Ishikawa (cell line): ENCODE measurements at regions not wholly inside any gene's neighbourhood (a gene's known extent, or its start where the extent isn't known, plus 50 kb on each side); places are given as distances from the start of the nearest gene placed in this dataset.

ENCODE experiments used
- TCF12 ChIP-seq: IDR thresholded peaks from 2 replicates; pipeline ENCODE4 v1.6.1; 2012; ENCODE audit warnings: low read depth
- TF ChIP-seq, protein P1 (sequence below): IDR thresholded peaks from 2 replicates; pipeline ENCODE4 v1.6.1; 2012; ENCODE audit warnings: low read depth, mild to moderate bottlenecking

DNA sequence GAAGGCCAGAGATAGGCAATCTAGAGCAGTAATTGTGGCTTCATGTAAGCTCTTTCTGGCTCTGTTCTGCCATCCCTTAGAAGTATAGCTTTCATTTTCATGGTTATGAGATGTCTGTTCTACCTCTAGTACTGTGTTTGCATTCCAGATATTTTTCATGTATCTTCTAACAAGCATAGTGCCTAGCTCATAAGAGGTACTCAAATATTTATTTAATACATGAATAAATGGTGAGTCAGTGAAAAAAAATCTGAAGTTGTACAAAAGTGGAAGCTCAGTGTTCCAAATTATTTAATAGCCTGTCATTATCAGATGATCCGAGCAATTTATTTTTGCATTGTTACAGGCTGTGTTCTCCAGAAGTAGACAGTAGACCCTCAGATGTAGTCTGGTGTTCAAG is 64.3 kb downstream of the OXSM start:
- no peak for TF ChIP-seq TCF12
- TF ChIP-seq, protein P1, sequence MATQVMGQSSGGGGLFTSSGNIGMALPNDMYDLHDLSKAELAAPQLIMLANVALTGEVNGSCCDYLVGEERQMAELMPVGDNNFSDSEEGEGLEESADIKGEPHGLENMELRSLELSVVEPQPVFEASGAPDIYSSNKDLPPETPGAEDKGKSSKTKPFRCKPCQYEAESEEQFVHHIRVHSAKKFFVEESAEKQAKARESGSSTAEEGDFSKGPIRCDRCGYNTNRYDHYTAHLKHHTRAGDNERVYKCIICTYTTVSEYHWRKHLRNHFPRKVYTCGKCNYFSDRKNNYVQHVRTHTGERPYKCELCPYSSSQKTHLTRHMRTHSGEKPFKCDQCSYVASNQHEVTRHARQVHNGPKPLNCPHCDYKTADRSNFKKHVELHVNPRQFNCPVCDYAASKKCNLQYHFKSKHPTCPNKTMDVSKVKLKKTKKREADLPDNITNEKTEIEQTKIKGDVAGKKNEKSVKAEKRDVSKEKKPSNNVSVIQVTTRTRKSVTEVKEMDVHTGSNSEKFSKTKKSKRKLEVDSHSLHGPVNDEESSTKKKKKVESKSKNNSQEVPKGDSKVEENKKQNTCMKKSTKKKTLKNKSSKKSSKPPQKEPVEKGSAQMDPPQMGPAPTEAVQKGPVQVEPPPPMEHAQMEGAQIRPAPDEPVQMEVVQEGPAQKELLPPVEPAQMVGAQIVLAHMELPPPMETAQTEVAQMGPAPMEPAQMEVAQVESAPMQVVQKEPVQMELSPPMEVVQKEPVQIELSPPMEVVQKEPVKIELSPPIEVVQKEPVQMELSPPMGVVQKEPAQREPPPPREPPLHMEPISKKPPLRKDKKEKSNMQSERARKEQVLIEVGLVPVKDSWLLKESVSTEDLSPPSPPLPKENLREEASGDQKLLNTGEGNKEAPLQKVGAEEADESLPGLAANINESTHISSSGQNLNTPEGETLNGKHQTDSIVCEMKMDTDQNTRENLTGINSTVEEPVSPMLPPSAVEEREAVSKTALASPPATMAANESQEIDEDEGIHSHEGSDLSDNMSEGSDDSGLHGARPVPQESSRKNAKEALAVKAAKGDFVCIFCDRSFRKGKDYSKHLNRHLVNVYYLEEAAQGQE, result no peak
